Hepatocyte (in vitro differentiated cells): ENCODE measurements at regions not wholly inside any gene's neighbourhood (a gene's known extent, or its start where the extent isn't known, plus 50 kb on each side); places are given as distances from the start of the nearest gene placed in this dataset.

Source experiments
- CTCF ChIP-seq: fragments of 200-600 bp; sonication (generic); IDR thresholded peaks from 2 replicates; pipeline ENCODE4 v1.5.1; 2016; ENCODE audit warnings: antibody characterized with exemption, mild to moderate bottlenecking; ENCODE audit not compliant: poor library complexity
- EZH2 ChIP-seq: fragments of 200-600 bp; sonication (generic); IDR thresholded peaks from 2 replicates; pipeline ENCODE4 v1.6.1; 2016; ENCODE audit warnings: antibody characterized with exemption, mild to moderate bottlenecking, borderline replicate concordance
- EZH2phosphoT487 ChIP-seq: fragments of 200-600 bp; sonication (generic); IDR thresholded peaks from one replicate; pipeline ENCODE4 v1.6.1; 2018; ENCODE audit warnings: antibody characterized with exemption, mild to moderate bottlenecking, low read depth, moderate library complexity; ENCODE audit not compliant: unreplicated experiment, severe bottlenecking

DNA sequence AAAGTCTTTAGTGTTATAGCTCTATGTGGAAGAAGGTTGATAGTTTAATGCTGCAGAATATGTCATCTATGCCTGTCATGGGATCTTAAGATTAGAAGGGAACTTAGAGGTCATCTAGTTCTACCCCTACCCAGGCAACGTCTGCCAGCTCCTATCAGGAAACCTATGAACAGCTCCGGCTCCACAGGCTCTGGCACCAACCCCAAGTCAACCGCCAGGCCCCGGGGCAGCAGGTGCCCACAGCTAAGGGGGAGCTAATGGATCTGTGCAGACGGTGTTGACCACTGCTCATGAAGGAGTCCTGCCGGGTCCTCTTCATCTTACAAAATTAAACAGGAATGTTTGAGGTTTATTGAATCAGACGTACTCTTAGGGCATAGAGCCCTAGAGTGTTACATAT lies 440.8 kb upstream of the KLHL29 start:
- no peak for TF ChIP-seq CTCF
- TF ChIP-seq EZH2, result no peak
- TF ChIP-seq EZH2phosphoT487, result no peak
